Tibial nerve (tissue), 4 donors: ENCODE measurements at regions not wholly inside any gene's neighbourhood (a gene's known extent, or its start where the extent isn't known, plus 50 kb on each side); places are given as distances from the start of the nearest gene placed in this dataset.

ENCODE experiments used
- DNase-seq, 2 donors: peaks; one replicate each; pipeline ENCODE4 v3.0.0-alpha.2; 2019; ENCODE audit warnings: low spot score in 2 of 2
- H3K27ac ChIP-seq, 4 donors: fragments of 200-600 bp; sonication (generic) in 3 of 4; one replicate each; pipeline ENCODE4 v1.5.1; 2017 to 2019; ENCODE audit warnings: mild to moderate bottlenecking in 1 of 4
- H3K27me3 ChIP-seq, 2 donors: fragments of 200-600 bp; sonication (generic) in 1 of 2; one replicate each; pipeline versions ENCODE4 v1.5.1 to v1.6.0; 2017 to 2019
- H3K36me3 ChIP-seq, 3 donors: fragments of 200-600 bp; sonication (generic); one replicate each; pipeline ENCODE4 v1.5.1; 2018 to 2019
- H3K4me1 ChIP-seq, 4 donors: fragments of 200-600 bp; sonication (generic) in 3 of 4; one replicate each; pipeline ENCODE4 v1.5.1; 2017 to 2019
- H3K4me3 ChIP-seq, 4 donors: fragments of 200-600 bp; sonication (generic) in 3 of 4; one replicate each; pipeline ENCODE4 v1.5.1; 2017 to 2019; ENCODE audit warnings: mild to moderate bottlenecking in 1 of 4, moderate library complexity in 1 of 4
- H3K9me3 ChIP-seq, 4 donors: fragments of 200-600 bp; sonication (generic) in 3 of 4; one replicate each; pipeline ENCODE4 v1.5.1; 2017 to 2019
- CTCF ChIP-seq, 5 experiments: fragments of 200-600 bp in 3 of 5; fragments of 450-650 bp in 2 of 5; sonication (generic) in 3 of 5; IDR thresholded peaks; one replicate each; pipeline ENCODE4 v1.5.1; 2016 to 2019; ENCODE audit warnings: antibody characterized with exemption in 5 of 5, mild to moderate bottlenecking in 3 of 5, moderate library complexity in 2 of 5
- EP300 ChIP-seq, 2 donors: sonication (generic); formaldehyde crosslinking; IDR thresholded peaks; one replicate each; pipeline ENCODE4 v1.6.1; 2017; ENCODE audit warnings: antibody characterized with exemption in 2 of 2, mild to moderate bottlenecking in 1 of 2
- POLR2A ChIP-seq, 2 donors: fragments of 450-650 bp; IDR thresholded peaks; one replicate each; pipeline ENCODE4 v1.6.1; 2017; ENCODE audit warnings: antibody characterized with exemption in 2 of 2, mild to moderate bottlenecking in 2 of 2, moderate library complexity in 2 of 2
- whole genome bisulfite sequencing, 2 donors: methylation state at CpG; one replicate each; pipeline ENCODE4 v1.1.5; 2018; 5-methylcytosine and 5-hydroxymethylcytosine counted together

GRCh38 chr15:31271711-31272557, 54.7 kb upstream of the KLF13 start:
- H3K4me1 ChIP-seq, result peaks cover 0 to 18% (median 11%) of the 10 kb centered on the region in 4 donors
- 92 to 97% methylated on average over 12 of the region's 12 CpGs for WGBS, 2 donors
- H3K27ac ChIP-seq, result no peak overlapping the region
- H3K9me3 ChIP-seq, result peaks cover 0 to 3% (median 0%) of the 10 kb centered on the region in 4 donors
- TF ChIP-seq POLR2A (IDR thresholded peaks at IDR 0.05), result no peak
- no peak for TF ChIP-seq CTCF (IDR thresholded peaks at IDR 0.05)
- TF ChIP-seq EP300 (IDR thresholded peaks at IDR 0.05), result no peak
- no peaks in the 10 kb centered on the region for H3K36me3 ChIP-seq
- H3K4me3 ChIP-seq, result no peak overlapping the region
- DNase-seq, result no peak
- H3K27me3 ChIP-seq, result no peaks in the 10 kb centered on the region

GRCh38 chr15:31272558-31273257, 53.9 kb upstream of the KLF13 start:
- Histone ChIP-seq H3K4me1 (peaks cover 0 to 16% (median 7%) of the 10 kb centered on the region in 4 donors), H3K4me3 (no peak overlapping the region), H3K27ac (peak overlapping the region in 1 of 4 donors; percentile 31), H3K27me3 (no peaks in the 10 kb centered on the region), H3K36me3 (no peaks in the 10 kb centered on the region), H3K9me3 (peaks cover 0 to 3% (median 0%) of the 10 kb centered on the region in 4 donors)
- WGBS, 2 donors, result 73 to 77% methylated on average over 14 of the region's 14 CpGs
- no peak for TF ChIP-seq POLR2A (IDR thresholded peaks at IDR 0.05)
- TF ChIP-seq EP300 (IDR thresholded peaks at IDR 0.05), result no peak
- no peak for TF ChIP-seq CTCF (IDR thresholded peaks at IDR 0.05)
- no peak for DNase-seq

GRCh38 chr15:31273258-31273941, 53.2 kb upstream of the KLF13 start:
- Histone ChIP-seq H3K4me1 (peaks cover 0 to 23% (median 7%) of the 10 kb centered on the region in 4 donors), H3K9me3 (peaks cover 0 to 3% (median 0%) of the 10 kb centered on the region in 4 donors), H3K36me3 (no peaks in the 10 kb centered on the region), H3K4me3 (no peak overlapping the region), H3K27ac (peak overlapping the region in 2 of 4 donors; percentile 19 to 31), H3K27me3 (no peaks in the 10 kb centered on the region)
- DNase-seq, result no peak
- TF ChIP-seq EP300 (IDR thresholded peaks at IDR 0.05) (no peak), CTCF (IDR thresholded peaks at IDR 0.05) (no peak), POLR2A (IDR thresholded peaks at IDR 0.05) (no peak)
- WGBS, 2 donors, result 75 to 80% methylated on average over 20 of the region's 20 CpGs

- Histone ChIP-seq H3K27me3 (no peaks in the 10 kb centered on the region), H3K27ac (no peak overlapping the region), H3K9me3 (peaks cover 0 to 3% (median 0%) of the 10 kb centered on the region in 4 donors), H3K4me1 (peaks cover 0 to 36% (median 8%) of the 10 kb centered on the region in 4 donors), H3K36me3 (no peaks in the 10 kb centered on the region), H3K4me3 (no peak overlapping the region)
- no peak for DNase-seq
- no peak for TF ChIP-seq CTCF (IDR thresholded peaks at IDR 0.05)
- TF ChIP-seq POLR2A (IDR thresholded peaks at IDR 0.05), result no peak
- TF ChIP-seq EP300 (IDR thresholded peaks at IDR 0.05), result no peak
- WGBS, 2 donors, result 76 to 79% methylated on average over 14 of the region's 14 CpGs
These were observed 51.9 kb upstream of the KLF13 start for GRCh38 chr15:31274496-31275330.
